ENCODE measurements at regions not wholly inside any gene's neighbourhood (a gene's known extent, or its start where the extent isn't known, plus 50 kb on each side); places are given as distances from the start of the nearest gene placed in this dataset.

GRCh38 chr3:18100121-18100520 is 325.0 kb downstream of the SATB1 start:
- TF ChIP-seq ZNF274 (IDR thresholded peaks at IDR 0.05; ENCODE audit: low read depth, low read length) = no peak
- no peak for TF ChIP-seq YY1 (IDR thresholded peaks at IDR 0.05; ENCODE audit: insufficient read depth, insufficient read length)
- TF ChIP-seq SUZ12 (IDR thresholded peaks at IDR 0.05; ENCODE audit: extremely low read depth, insufficient read depth, insufficient read length) = no peak
